Stimulated activated CD4-positive, alpha-beta T cell treated with anti-CD3 and anti-CD28 coated beads, Interleukin-2, amount 100 ng/mL, for 48 hours (primary cell): ENCODE measurements at regions not wholly inside any gene's neighbourhood (a gene's known extent, or its start where the extent isn't known, plus 50 kb on each side); places are given as distances from the start of the nearest gene placed in this dataset.

Experiments used
- DNase-seq, 2 donors: peaks; one replicate each; pipeline ENCODE4 v3.0.0-alpha.2; 2020

DNA sequence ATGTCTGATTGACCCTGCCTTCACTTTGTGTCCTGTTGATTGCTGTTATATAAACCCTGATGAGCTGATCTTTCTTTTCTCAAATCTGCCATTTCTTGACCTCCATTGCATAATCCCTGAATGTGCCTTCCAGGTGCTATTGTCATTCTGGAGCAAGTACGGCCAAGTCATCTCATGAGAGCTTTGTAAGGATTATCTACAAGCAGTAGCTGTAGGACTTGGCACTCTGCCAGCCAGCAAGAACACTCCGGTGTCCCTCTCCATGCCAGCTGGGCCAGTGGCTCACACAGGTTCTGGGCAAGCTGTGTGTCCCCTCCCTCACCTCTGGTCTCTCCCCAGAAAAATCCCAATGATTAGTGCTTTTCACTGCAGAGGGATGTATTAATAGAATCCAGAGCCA lies 348.1 kb downstream of the FOXO1 start:
- DNase-seq, result no peak

DNA sequence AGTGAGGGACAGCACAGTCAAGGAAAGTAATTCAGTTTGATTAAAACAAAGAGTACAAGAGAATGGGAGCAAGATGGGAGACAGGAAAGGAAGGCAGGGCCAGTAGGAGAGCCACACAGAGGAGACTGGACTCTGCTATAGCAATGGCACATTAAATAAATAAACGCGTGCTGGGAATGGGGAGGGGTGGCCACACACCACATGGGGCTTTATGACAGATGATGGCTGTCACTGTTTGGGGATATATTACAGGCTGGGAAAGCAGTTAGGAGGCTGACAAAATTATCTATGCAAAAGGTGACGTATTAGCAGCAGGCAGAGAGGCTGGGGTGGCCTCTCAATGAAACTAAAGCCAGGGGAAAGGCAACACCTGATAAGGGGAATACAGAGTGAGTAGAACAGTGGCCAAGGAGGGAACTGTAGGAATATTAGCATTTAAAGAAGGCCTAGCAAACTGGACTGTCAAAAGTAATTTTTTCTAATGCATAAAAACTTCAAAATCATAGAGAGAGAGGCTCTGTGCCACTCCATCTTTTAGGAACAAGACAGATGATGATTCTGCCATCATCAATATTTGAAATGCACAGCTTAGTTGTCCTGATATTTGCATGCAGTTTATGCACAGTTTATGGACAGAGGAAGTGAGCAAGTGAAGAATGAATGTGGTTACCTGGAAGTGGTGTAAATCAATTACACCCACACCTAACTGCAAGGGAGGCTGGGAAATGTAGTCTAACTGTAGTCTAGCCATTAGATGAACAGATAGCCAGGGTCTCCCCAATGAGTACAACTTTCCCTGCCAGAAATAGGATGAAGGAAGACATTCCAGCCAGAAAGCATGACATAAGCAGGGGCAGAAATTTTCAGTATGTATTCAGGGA lies 346.5 kb downstream of the FOXO1 start:
- no peak for DNase-seq

DNA sequence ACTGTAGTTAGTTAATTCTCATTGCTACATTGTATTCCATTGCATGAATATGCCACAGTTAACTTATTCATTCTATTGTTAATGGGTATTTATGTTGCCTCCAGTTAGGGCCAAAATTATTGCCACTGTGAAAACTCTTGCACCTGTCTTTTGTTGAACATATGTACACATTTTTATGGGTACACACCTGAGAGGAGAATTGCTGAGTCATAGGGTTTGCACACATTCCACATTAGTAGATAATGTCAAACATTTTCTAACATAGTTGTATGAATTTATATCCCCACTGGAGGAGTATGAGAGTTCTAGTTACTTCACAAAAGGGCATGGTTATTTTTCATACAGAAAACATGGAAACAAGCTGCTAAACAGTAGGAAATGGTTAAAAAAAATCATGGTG lies 338.4 kb downstream of the FOXO1 start:
- no peak for DNase-seq

DNA sequence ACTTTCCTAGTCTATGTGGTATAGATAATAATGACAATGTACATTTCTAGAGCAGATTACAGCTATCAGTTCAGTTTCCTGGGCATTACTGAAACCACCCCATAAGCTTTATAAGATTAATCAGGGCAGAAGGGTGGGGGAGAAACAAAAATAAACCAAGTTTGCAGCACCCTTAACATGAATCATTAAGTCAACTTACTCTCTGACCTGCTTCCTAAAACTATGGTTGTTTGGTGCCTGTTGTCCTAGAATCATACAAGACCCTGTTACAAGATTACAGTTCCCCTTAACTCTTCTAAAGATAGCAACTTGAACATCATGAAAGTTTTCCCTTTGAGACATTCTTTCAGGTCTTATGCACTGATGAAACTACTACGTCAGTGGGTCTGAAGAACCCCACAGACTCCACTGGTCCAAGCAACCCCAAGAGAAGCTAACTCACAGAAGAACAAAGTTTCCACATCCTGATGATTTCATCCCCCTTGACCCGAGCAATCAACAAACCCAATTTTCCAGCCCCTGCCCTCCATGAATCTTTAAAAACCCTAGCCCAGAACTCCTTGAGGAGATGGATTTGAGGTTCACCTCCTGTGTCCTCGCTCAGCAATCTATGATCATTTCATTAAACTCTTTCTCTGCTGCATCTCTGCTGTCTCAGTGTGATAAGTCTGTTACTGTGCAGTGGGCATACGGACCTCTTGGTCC lies 336.5 kb downstream of the FOXO1 start:
- no peak for DNase-seq

DNA sequence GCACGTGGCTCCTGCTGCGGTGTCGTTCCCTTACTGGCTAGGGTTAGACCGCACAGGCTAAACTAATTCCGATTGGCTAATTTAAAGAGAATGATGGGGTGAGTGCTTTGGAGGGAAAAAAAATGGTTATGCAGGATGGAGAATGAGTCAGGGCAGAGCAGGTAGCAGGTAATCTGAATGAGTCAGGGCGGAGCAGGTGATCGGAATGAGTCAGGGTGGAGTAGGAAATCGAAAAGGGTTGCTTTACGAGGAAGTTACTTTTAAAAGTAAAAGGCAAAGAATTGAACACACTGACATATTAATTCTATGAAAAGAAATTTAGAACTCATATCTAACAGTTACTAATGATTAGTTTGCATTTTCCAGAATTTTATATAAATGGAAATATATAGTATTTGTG lies 335.5 kb downstream of the FOXO1 start:
- no peak for DNase-seq

DNA sequence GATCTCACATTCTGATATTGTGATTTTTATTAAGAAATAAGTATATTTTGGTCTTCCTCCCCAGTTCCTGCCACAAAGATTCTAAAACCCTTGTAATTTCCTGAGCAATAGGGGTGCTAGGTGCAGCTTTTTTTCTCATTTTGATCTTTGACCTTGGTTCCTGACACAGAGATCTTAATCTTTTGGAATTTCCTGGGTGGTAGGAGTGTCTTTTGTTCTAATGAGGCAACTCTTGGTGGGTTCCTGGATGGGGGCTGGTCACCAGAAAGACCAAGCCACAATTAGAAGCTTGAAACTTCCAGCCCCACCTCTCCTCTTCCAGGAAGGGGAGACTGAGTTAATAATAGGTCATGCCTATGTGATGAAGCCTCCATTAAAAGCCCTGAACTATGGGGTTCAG lies 334.6 kb downstream of the FOXO1 start:
- no peak for DNase-seq

- no peak for DNase-seq
Observed at GRCh38 chr13:40333226-40333625, 333.2 kb downstream of the FOXO1 start.

DNA sequence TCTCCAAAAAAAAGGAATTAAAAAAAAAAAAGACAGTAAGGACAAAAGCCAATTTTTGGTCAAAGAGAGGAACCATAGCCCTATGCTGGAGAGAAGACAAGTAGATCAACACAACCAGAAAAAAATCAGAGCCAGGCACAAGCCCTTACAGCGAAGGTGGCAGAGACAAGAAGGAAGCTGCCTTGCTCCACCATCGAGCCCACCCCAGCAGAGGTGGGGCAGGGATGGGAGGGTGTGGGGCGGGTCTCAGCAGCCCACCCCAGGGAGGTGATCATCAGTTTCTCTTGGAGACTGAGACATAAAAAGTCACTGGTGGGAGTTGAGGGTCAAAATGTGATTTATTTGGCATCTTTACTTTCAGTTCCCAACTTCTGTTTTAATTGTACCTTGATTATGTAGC lies 332.4 kb downstream of the FOXO1 start:
- no peak for DNase-seq

GRCh38 chr13:40334616-40335015 lies 331.8 kb downstream of the FOXO1 start:
- DNase-seq, result no peak

DNA sequence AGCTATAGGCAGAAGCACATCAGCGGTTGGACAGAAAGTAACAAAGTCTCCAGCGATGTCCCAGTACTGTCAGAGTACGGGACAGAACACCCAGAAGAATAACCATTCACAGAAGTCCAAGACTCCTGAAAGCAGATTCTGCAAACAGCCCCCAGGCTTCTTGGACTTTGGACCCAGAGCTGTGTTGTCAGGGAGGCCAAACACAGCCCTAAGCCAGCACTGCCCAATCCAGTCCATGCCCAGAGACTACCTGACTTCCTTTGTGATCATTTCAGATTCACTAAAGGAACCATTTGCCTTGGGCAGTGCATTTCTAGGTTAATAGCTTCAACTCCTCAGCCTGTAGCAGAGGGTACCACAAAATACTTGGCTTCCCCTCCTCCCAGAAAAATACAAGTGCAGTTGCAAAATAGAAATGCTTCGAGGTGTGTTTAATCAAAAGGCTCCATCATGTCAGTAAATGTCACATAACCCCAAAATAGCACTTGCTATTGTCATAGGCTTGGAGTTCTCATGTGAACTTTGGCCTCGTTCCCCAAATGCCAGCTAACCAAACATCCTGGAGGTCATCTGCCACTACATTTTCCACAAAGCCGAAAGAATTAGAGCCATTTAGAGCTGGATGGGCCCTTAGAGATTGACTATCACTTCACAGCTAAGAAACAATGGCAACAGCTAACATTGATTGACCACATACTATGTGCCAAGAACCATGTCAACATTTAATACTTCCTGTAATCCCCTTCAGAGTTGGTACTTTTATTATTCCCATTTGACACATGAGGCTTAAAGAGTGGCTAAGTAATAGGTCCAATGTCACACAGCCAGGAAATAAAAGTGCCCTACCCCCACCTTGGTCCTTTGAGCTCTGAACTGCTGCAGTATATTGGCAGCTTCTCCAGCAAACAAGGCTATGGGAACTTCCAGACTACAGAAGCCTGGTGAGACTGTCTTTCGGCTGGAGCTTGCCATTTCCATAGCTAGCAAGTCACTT lies 329.9 kb downstream of the FOXO1 start:
- DNase-seq, result no peak

- DNase-seq, result no peak
Observed at GRCh38 chr13:40337651-40338050, 328.8 kb downstream of the FOXO1 start.

DNA sequence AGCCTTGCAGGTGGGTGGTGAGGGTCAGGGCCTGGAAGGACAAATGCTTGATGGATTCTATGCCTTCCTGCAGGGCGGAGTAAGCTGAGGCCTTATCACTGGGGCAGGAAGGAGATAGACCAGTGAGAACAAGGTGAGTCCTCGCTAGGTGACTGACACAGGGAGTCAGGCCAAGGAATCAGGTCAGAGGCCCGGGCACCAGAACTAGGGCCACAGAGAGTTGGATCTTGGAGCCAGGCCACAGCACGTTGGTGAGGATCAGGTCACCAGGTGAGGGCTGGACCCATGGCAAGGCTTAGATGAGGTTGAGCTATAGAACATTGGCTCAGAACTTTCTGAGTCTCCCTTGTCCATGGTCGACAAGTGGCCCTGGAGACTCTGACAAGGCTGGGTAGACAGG lies 328.2 kb downstream of the FOXO1 start:
- DNase-seq, result no peak

- no peak for DNase-seq
Observed at GRCh38 chr13:40340368-40341095, 325.9 kb downstream of the FOXO1 start.

GRCh38 chr13:40341096-40341471 lies 325.4 kb downstream of the FOXO1 start:
- DNase-seq, result no peak

GRCh38 chr13:40341501-40341900 lies 324.9 kb downstream of the FOXO1 start:
- DNase-seq, result no peak

DNA sequence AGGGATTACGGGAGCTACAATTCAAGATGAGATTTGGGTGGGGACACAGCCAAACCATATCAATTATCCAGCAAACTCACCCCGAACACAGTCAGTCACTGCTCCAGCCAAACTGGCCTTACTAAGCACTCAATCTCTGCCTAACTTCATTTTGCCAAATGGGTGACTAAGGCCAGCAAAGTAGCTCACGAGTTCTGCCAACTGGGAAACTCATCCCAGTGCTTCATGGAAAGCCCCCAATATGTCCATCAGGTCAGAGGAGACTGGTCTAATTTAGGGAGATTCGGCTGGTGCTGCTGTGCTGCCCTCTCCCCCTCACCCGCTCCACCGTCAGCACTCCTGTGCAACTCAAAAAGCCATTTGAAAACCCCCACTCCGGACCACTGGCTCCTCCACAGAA lies 324.0 kb downstream of the FOXO1 start:
- DNase-seq, result no peak

DNA sequence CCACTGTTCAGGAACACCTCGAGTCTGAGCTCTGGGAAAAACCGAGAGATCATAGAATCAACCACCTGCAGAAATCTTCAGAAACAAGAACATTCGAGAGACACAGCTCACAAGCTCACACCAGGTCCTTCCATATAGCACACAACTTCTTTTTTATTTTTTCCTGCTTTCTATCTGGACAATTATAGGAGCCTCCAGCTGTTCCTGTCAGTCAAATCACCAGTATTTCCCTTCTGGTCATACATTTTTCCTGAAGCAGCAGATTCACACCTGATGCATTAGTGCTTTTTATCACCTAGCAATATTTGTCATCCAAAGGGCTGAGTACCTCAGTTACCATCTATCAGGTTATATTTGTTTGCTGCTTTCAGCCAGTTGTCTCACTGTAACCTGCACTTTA lies 323.5 kb downstream of the FOXO1 start:
- no peak for DNase-seq

DNA sequence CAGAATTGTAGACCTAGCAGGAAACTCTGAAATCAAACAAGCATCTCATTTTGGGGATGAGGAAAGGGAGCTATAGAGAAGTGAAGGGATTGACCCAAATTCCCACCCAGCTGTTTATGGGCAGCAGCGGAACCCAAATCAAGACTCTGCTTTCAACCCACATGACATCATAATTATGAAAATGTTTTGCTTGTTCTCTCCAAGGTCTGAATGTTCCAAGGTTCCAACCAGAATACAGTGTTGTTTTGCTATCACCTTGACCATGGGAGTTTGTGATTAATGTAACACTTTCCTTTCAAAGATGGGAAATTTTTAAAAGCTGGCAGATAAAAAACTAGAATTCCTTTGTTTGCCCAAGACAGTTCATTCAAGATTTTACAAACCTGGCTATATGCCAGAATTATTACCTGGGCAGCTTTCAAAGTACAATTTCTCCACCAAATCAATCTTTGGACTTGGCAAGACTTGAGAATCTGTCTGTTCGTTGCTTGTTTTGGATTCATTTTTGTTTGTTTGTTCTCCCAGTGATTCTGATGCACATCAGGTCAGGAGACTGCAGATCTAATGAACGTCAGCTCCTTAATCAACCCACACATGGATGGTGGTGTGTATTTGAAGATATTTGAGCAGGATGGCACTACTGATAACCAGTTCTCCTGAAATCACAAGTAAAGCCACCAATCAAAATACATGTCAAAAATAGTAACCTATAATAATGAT lies 322.7 kb downstream of the FOXO1 start:
- DNase-seq, result no peak

DNA sequence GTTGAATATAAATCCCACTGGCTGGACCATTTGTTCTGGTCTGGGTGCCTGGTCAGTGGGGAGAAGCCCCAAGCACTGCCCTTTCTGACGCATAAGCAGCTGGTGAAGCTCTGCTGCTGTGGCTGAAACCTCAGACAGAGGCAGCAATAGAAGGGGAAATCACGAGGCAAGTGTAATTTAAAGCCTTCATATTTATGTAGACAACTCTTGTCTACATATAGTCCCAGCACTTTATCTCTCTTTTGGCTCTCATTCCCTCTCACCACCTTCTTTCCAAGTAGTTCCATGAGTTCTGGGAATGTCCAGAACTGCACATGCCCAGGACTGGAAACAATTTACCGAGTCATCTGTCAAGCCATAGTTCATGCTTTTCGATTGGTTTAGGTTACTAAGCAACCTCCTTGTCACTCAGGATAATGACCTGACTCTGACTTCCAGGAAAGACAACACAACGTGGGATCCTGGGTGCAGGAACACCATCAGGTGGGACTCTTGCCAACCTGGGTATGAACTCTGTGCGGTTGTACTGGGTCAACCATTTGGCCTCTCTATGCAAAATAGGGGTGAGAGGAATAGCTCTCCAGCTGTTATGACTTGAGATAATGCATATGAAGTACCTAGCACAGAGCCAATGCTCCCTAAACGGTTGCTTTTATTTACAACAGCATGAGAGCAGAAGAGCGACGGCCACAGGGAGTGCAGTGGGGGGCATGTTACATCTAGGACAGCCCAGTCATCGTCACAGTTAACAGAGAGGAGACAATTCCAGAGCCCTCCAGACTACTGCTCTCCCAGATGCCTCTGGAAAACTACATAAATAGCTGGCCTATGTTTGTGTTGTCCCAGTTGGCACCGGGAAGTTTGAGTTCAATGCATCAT lies 321.9 kb downstream of the FOXO1 start:
- DNase-seq, result no peak

- no peak for DNase-seq
Observed at GRCh38 chr13:40345149-40345514, 321.3 kb downstream of the FOXO1 start.
